Astrocyte (in vitro differentiated cells and primary cell): ENCODE measurements at regions not wholly inside any gene's neighbourhood (a gene's known extent, or its start where the extent isn't known, plus 50 kb on each side); places are given as distances from the start of the nearest gene placed in this dataset.

Experiments
- EZH2 ChIP-seq: IDR thresholded peaks from 2 replicates; pipeline ENCODE4 v1.6.1; 2012; ENCODE audit warnings: mild to moderate bottlenecking, low read length, inconsistent platforms; ENCODE audit not compliant: insufficient read depth
- TF ChIP-seq, protein P1 (sequence below): IDR thresholded peaks from 2 replicates; pipeline ENCODE4 v1.5.1; 2011; ENCODE audit warnings: low read depth, mild to moderate bottlenecking, inconsistent platforms, low read length, moderate library complexity; ENCODE audit not compliant: insufficient read depth

GRCh38 chr10:27451054-27451453 is 53.0 kb upstream of the RAB18 start:
- TF ChIP-seq EZH2: no peak
- TF ChIP-seq, protein P1, sequence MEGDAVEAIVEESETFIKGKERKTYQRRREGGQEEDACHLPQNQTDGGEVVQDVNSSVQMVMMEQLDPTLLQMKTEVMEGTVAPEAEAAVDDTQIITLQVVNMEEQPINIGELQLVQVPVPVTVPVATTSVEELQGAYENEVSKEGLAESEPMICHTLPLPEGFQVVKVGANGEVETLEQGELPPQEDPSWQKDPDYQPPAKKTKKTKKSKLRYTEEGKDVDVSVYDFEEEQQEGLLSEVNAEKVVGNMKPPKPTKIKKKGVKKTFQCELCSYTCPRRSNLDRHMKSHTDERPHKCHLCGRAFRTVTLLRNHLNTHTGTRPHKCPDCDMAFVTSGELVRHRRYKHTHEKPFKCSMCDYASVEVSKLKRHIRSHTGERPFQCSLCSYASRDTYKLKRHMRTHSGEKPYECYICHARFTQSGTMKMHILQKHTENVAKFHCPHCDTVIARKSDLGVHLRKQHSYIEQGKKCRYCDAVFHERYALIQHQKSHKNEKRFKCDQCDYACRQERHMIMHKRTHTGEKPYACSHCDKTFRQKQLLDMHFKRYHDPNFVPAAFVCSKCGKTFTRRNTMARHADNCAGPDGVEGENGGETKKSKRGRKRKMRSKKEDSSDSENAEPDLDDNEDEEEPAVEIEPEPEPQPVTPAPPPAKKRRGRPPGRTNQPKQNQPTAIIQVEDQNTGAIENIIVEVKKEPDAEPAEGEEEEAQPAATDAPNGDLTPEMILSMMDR: no peak
